ENCODE measurements at regions not wholly inside any gene's neighbourhood (a gene's known extent, or its start where the extent isn't known, plus 50 kb on each side); places are given as distances from the start of the nearest gene placed in this dataset.

- 0 out of 3 replicates have a peak, but pooled peaks cover 2% of the 10 kb centered on the region for H3K9me3 ChIP-seq
- no peak for DNase-seq (ENCODE audit: low read depth in 1 of 2, low spot score in 1 of 2)
- no peak overlapping the region for H3K4me3 ChIP-seq
- CTCF ChIA-PET: no interaction called here
- no peak overlapping the region for H3K4me2 ChIP-seq
- WGBS (ENCODE audit: missing lambda C conversion rate): 51% methylated on average over 4 of the region's 4 CpGs
- ATAC-seq: no peak
- FAIRE-seq: no peak
- H3K27ac ChIP-seq: no peak overlapping the region
- POLR2A ChIA-PET: no interaction called here
- no peaks in the 10 kb centered on the region for H3K4me1 ChIP-seq
- TF ChIP-seq ZNF302 (CRISPR knock-in tag; IDR thresholded peaks at IDR 0.05) (no peak), PBX3 (IDR thresholded peaks at IDR 0.05) (no peak), EP300 (IDR thresholded peaks at IDR 0.05) (no peak), FOSB (CRISPR knock-in tag; IDR thresholded peaks at IDR 0.05) (no peak), KDM1A (IDR thresholded peaks at IDR 0.05; ENCODE audit: low read depth) (no peak), ZC3H11A (IDR thresholded peaks at IDR 0.05) (no peak), TP53 (CRISPR knock-in tag; IDR thresholded peaks at IDR 0.05) (no peak), HOXB5 (CRISPR knock-in tag; IDR thresholded peaks at IDR 0.05) (no peak), MAZ (IDR thresholded peaks at IDR 0.05; ENCODE audit: borderline replicate concordance, low read depth, low read length) (no peak), FOSL2 (IDR thresholded peaks at IDR 0.05) (no peak), FOSL2 (CRISPR knock-in tag; IDR thresholded peaks at IDR 0.05) (no peak), REST (IDR thresholded peaks at IDR 0.05) (no peak), NR3C1 (IDR thresholded peaks at IDR 0.05) (no peak), RCOR1 (IDR thresholded peaks at IDR 0.05; ENCODE audit: low read depth, low read length) (no peak), NFE2L2 (conservative IDR thresholded peaks at IDR 0.05; ENCODE audit: low read length) (no peak), CTCF (IDR thresholded peaks at IDR 0.05) (no peak), POLR2A (IDR thresholded peaks at IDR 0.05; ENCODE audit: low read length) (no peak), HES2 (IDR thresholded peaks at IDR 0.05) (no peak), TFCP2L1 (CRISPR knock-in tag; IDR thresholded peaks at IDR 0.05) (no peak)
Observed at GRCh38 chrX:40282348-40282747, 184.6 kb upstream of the BCOR start.

- Histone ChIP-seq H3K4me1 (no peaks in the 10 kb centered on the region), H3K4me2 (no peak overlapping the region), H3K4me3 (no peak overlapping the region), H3K9me3 (0 out of 3 replicates have a peak, but pooled peaks cover 2% of the 10 kb centered on the region), H3K27ac (no peak overlapping the region)
- POLR2A ChIA-PET: no interaction called here
- CTCF ChIA-PET: no interaction called here
- DNase-seq (ENCODE audit: low read depth in 1 of 2, low spot score in 1 of 2) (no peak), FAIRE-seq (no peak), ATAC-seq (no peak)
- WGBS (ENCODE audit: missing lambda C conversion rate): 52% methylated on average over 4 of the region's 4 CpGs
- TF ChIP-seq HMGXB4 (CRISPR knock-in tag; IDR thresholded peaks at IDR 0.05; ENCODE audit: borderline replicate concordance) (no peak), FOSB (CRISPR knock-in tag; IDR thresholded peaks at IDR 0.05) (no peak), USF2 (IDR thresholded peaks at IDR 0.05) (no peak), CEBPB (IDR thresholded peaks at IDR 0.05) (no peak), ELK1 (IDR thresholded peaks at IDR 0.05; ENCODE audit: low read depth, low read length) (no peak), JUNB (IDR thresholded peaks at IDR 0.05) (no peak), KDM5A (IDR thresholded peaks at IDR 0.05) (no peak), POLR2AphosphoS2 (conservative IDR thresholded peaks at IDR 0.05; ENCODE audit: low read length) (no peak), HDAC2 (IDR thresholded peaks at IDR 0.05) (no peak), ESRRA (IDR thresholded peaks at IDR 0.05; ENCODE audit: borderline replicate concordance, low read length) (no peak), E2F6 (IDR thresholded peaks at IDR 0.05; ENCODE audit: borderline replicate concordance, low read depth) (no peak)
Observed at GRCh38 chrX:40281336-40282005, 183.7 kb upstream of the BCOR start.
